OCI-LY1 (cell line): ENCODE measurements at regions not wholly inside any gene's neighbourhood (a gene's known extent, or its start where the extent isn't known, plus 50 kb on each side); places are given as distances from the start of the nearest gene placed in this dataset.

Experiments
- CTCF ChIP-seq: fragments of 200-600 bp; sonication (generic), shearing (Covaris generic); IDR thresholded peaks from 2 replicates; pipeline ENCODE4 v1.5.1; 2017; ENCODE audit warnings: mild to moderate bottlenecking, antibody characterized with exemption, low read length, moderate library complexity, mixed read lengths
- EZH2 ChIP-seq: fragments of 200-600 bp; sonication (generic), shearing (Covaris generic); IDR thresholded peaks from 2 replicates; pipeline ENCODE4 v1.8.0; 2017; ENCODE audit warnings: borderline replicate concordance, mixed run types, mild to moderate bottlenecking, antibody characterized with exemption, low read length, moderate library complexity, mixed read lengths

- no peak for TF ChIP-seq EZH2
- TF ChIP-seq CTCF: no peak
These were observed 386.5 kb upstream of the DCC start for GRCh38 chr18:51953521-51953920.
